HCT116 (cell line): ENCODE measurements at regions not wholly inside any gene's neighbourhood (a gene's known extent, or its start where the extent isn't known, plus 50 kb on each side); places are given as distances from the start of the nearest gene placed in this dataset.

Source experiments
- ATAC-seq: fragments of 200-7000 bp; cut with Tn5 transposase; 2 replicates; pipeline ENCODE4 v1.9.1; 2020; ENCODE audit warnings: mild to moderate bottlenecking, moderate library complexity
- BruUV-seq: library from RNA; stranded (reverse); fragments of 400-500 nt; replicated peaks from 2 replicates; lab custom pipeline; 2021; lab: Mats Ljungman, UMichigan
- CTCF ChIA-PET: fragments of 300-600 bp; sonication (Branson Sonifier 250); formaldehyde crosslinking; loops from one replicate; lab custom pipeline; 2021; ENCODE audit warnings: antibody characterized with exemption; lab: Charles Lee
- POLR2A ChIA-PET: fragments of 300-600, 350-600 bp; sonication (Branson Sonifier 250); formaldehyde crosslinking; loops from one replicate; lab custom pipeline; 2021; ENCODE audit warnings: antibody characterized with exemption; lab: Charles Lee
- RAD21 ChIA-PET, 2 experiments: fragments of 300-600 bp; sonication (Branson Sonifier 250); formaldehyde crosslinking; loops; one replicate each; lab custom pipeline; 2023; ENCODE audit warnings: low total read pairs in 2 of 2; ENCODE audit not compliant: uncharacterized antibody in 2 of 2, unreplicated experiment in 2 of 2, low non-redundant PET in 1 of 2; lab: Charles Lee
- DNase-seq: peaks from one replicate; pipeline ENCODE4 v3.0.0-alpha.2; 2010; ENCODE audit warnings: low read depth, low spot score
- H2AFZ ChIP-seq: fragments of 200-600 bp; shearing (Covaris generic), sonication (generic); 2 replicates; pipeline ENCODE4 v1.6.1; 2017; ENCODE audit warnings: low read depth, mixed run types, mixed read lengths, antibody characterized with exemption, low read length; ENCODE audit not compliant: poor library complexity, severe bottlenecking
- H3K27ac ChIP-seq: 2 replicates; pipeline ENCODE4 v1.5.1; 2012; ENCODE audit warnings: low read depth, low read length
- H3K27me3 ChIP-seq: fragments of 200-600 bp; sonication (generic); 2 replicates; pipeline ENCODE4 v1.6.1; 2016; ENCODE audit warnings: mixed run types, low read length, mixed read lengths; ENCODE audit not compliant: insufficient read depth
- H3K36me3 ChIP-seq, 2 experiments: fragments of 200-500 bp in 1 of 2; fragments of 200-600 bp in 1 of 2; sonication (Bioruptor generic) in 1 of 2; sonication (generic) in 1 of 2; 2 replicates each; pipeline versions ENCODE4 v1.5.1 to v1.6.1; 2014 to 2016; ENCODE audit warnings: low read length in 2 of 2, inconsistent platforms in 1 of 2, mixed read lengths in 1 of 2, mixed run types in 1 of 2; ENCODE audit not compliant: insufficient read depth in 2 of 2, control insufficient read depth in 1 of 2
- H3K4me1 ChIP-seq, 2 experiments: fragments of 200-600 bp in 1 of 2; sonication (generic) in 1 of 2; 2 replicates each; pipeline versions ENCODE4 v1.5.1 to v1.6.1; 2012 to 2017; ENCODE audit warnings: low read length in 2 of 2, inconsistent platforms in 1 of 2, mild to moderate bottlenecking in 1 of 2, mixed read lengths in 1 of 2, mixed run types in 1 of 2, moderate library complexity in 1 of 2; ENCODE audit not compliant: insufficient read depth in 2 of 2, control insufficient read depth in 1 of 2
- H3K4me2 ChIP-seq: fragments of 200-600 bp; sonication (generic); 2 replicates; pipeline ENCODE4 v1.6.1; 2017; ENCODE audit warnings: mixed run types, low read length, mixed read lengths
- H3K4me3 ChIP-seq, 2 experiments: fragments of 200-600 bp in 1 of 2; sonication (generic) in 1 of 2; replicated peaks in 1 of 2; 2 replicates each; pipeline ENCODE4 v1.5.1; 2011 to 2016; ENCODE audit warnings: low read length in 2 of 2, control low read depth in 1 of 2, low read depth in 1 of 2, mild to moderate bottlenecking in 1 of 2, mixed read lengths in 1 of 2, mixed run types in 1 of 2
- H3K79me2 ChIP-seq: fragments of 200-600 bp; sonication (generic); 2 replicates; pipeline ENCODE4 v1.6.1; 2017; ENCODE audit warnings: mild to moderate bottlenecking, mixed run types, low read length, moderate library complexity, mixed read lengths; ENCODE audit not compliant: insufficient read depth
- H3K9ac ChIP-seq: fragments of 200-600 bp; sonication (generic); 2 replicates; pipeline ENCODE4 v1.6.1; 2016; ENCODE audit warnings: low read length, mixed read lengths
- H3K9me2 ChIP-seq: fragments of 200-600 bp; sonication (generic), shearing (Covaris generic); 2 replicates; pipeline ENCODE4 v1.6.1; 2017; ENCODE audit warnings: mixed run types, mild to moderate bottlenecking, moderate library complexity; ENCODE audit not compliant: insufficient read depth
- H3K9me3 ChIP-seq, 2 experiments: fragments of 200-500 bp in 1 of 2; fragments of 200-600 bp in 1 of 2; sonication (Bioruptor generic) in 1 of 2; sonication (generic) in 1 of 2; 2 replicates each; pipeline ENCODE4 v1.6.1; 2014 to 2017; ENCODE audit warnings: low read length in 2 of 2, mixed read lengths in 2 of 2, inconsistent platforms in 1 of 2, low read depth in 1 of 2, mild to moderate bottlenecking in 1 of 2, mixed run types in 1 of 2, moderate library complexity in 1 of 2; ENCODE audit not compliant: control insufficient read depth in 1 of 2, insufficient read depth in 1 of 2
- H4K20me1 ChIP-seq: fragments of 200-600 bp; sonication (generic), shearing (Covaris generic); 2 replicates; pipeline ENCODE4 v1.6.1; 2017; ENCODE audit warnings: mixed run types, mild to moderate bottlenecking, moderate library complexity; ENCODE audit not compliant: insufficient read depth
- CBX3 ChIP-seq: IDR thresholded peaks from 2 replicates; pipeline ENCODE4 v1.6.1; 2012; ENCODE audit warnings: low read depth
- CEBPB ChIP-seq: IDR thresholded peaks from 2 replicates; pipeline ENCODE4 v1.6.1; 2012; ENCODE audit warnings: low read depth
- ELF1 ChIP-seq: IDR thresholded peaks from 2 replicates; pipeline ENCODE4 v1.6.1; 2012; ENCODE audit warnings: low read depth, borderline replicate concordance
- EZH2phosphoT487 ChIP-seq: fragments of 200-600 bp; IDR thresholded peaks from 2 replicates; pipeline ENCODE4 v1.6.1; 2018; ENCODE audit warnings: antibody characterized with exemption, borderline replicate concordance
- FOSL1 ChIP-seq: IDR thresholded peaks from 2 replicates; pipeline ENCODE4 v1.6.1; 2012; ENCODE audit warnings: low read depth
- JUND ChIP-seq: IDR thresholded peaks from 2 replicates; pipeline ENCODE4 v1.6.1; 2012
- RAD21 ChIP-seq: IDR thresholded peaks from 2 replicates; pipeline ENCODE4 v1.6.1; 2012; ENCODE audit warnings: low read depth, mild to moderate bottlenecking
- SIN3A ChIP-seq: IDR thresholded peaks from 2 replicates; pipeline ENCODE4 v1.6.1; 2012; ENCODE audit warnings: low read depth
- SP1 ChIP-seq: IDR thresholded peaks from 2 replicates; pipeline ENCODE4 v1.6.1; 2012; ENCODE audit warnings: low read depth
- SRF ChIP-seq: IDR thresholded peaks from 2 replicates; pipeline ENCODE4 v1.6.1; 2012; ENCODE audit warnings: low read depth
- YY1 ChIP-seq: IDR thresholded peaks from 2 replicates; pipeline ENCODE4 v1.6.1; 2011; ENCODE audit warnings: low read length, low read depth, moderate library complexity, mild to moderate bottlenecking; ENCODE audit not compliant: insufficient replicate concordance; ENCODE audit errors: extremely low read depth
- ZFX ChIP-seq: fragments of 450-650 bp; IDR thresholded peaks from 2 replicates; pipeline ENCODE4 v1.6.1; 2017
- intact Hi-C: fragments of 100-400 bp; cut with micrococcal nuclease; formaldehyde crosslinking; loops from 2 replicates; pipeline ENCODE4 v1.10.0; 2022
- TF ChIP-seq, protein P1 (sequence below): IDR thresholded peaks from 2 replicates; pipeline ENCODE4 v1.6.1; 2011; ENCODE audit warnings: mild to moderate bottlenecking, low read length, moderate library complexity; ENCODE audit not compliant: insufficient replicate concordance; ENCODE audit errors: extremely low read depth
- TF ChIP-seq, protein P2 (sequence below): IDR thresholded peaks from 2 replicates; pipeline ENCODE4 v1.6.1; 2012; ENCODE audit warnings: low read depth
- TF ChIP-seq, protein P3 (sequence below), 3 experiments: fragments of 200-600 bp in 1 of 3; sonication (generic) in 1 of 3; IDR thresholded peaks in 2 of 3; conservative IDR thresholded peaks in 1 of 3; 2 replicates each; pipeline ENCODE4 v1.5.1; 2012 to 2017; ENCODE audit warnings: low read depth in 2 of 3, low read length in 2 of 3, antibody characterized with exemption in 1 of 3, borderline replicate concordance in 1 of 3, control low read depth in 1 of 3, mild to moderate bottlenecking in 1 of 3, mixed read lengths in 1 of 3, mixed run types in 1 of 3, moderate library complexity in 1 of 3; ENCODE audit not compliant: insufficient read depth in 1 of 3
- TF ChIP-seq, protein P4 (sequence below): IDR thresholded peaks from 2 replicates; pipeline ENCODE4 v1.6.1; 2012

DNA sequence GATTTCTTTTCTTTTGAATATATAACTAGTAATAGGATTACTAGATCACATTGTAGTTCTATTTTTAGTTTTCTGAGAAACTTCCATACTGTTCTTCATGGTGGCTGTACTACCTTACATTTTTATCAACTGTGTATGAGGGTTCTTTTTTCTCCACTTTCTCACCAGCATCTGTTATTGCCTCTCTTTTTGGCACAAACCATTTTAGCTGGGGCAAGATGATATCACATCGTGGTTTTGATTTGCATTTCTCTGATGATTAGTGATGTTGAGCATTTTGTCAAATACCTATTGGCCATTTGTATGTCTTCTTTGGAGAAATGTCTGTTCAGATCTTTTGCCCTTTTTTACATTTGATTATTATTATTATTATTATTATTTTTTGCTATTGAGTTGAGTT is 86.1 kb upstream of the TCF21 start:
- Histone ChIP-seq H3K9ac (no peak overlapping the region), H2AFZ (no peak overlapping the region), H3K79me2 (no peaks in the 10 kb centered on the region), H3K36me3 (no peaks in the 10 kb centered on the region), H3K4me1 (no peaks in the 10 kb centered on the region), H3K4me2 (no peak overlapping the region), H3K27me3 (no peaks in the 10 kb centered on the region)
- BruUV-seq = no TSS peak
- ChIA-PET POLR2A (no interaction called here), CTCF (no interaction called here)
- ATAC-seq (no peak), DNase-seq (no peak)
- TF ChIP-seq RAD21 (no peak), SRF (no peak), YY1 (no peak), SP1 (no peak), ZFX (no peak), FOSL1 (no peak), CEBPB (no peak), CBX3 (no peak), ELF1 (no peak), SIN3A (no peak), EZH2phosphoT487 (no peak), JUND (no peak)
- TF ChIP-seq, protein P1, sequence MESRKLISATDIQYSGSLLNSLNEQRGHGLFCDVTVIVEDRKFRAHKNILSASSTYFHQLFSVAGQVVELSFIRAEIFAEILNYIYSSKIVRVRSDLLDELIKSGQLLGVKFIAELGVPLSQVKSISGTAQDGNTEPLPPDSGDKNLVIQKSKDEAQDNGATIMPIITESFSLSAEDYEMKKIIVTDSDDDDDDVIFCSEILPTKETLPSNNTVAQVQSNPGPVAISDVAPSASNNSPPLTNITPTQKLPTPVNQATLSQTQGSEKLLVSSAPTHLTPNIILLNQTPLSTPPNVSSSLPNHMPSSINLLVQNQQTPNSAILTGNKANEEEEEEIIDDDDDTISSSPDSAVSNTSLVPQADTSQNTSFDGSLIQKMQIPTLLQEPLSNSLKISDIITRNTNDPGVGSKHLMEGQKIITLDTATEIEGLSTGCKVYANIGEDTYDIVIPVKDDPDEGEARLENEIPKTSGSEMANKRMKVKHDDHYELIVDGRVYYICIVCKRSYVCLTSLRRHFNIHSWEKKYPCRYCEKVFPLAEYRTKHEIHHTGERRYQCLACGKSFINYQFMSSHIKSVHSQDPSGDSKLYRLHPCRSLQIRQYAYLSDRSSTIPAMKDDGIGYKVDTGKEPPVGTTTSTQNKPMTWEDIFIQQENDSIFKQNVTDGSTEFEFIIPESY = no peak
- TF ChIP-seq, protein P2, sequence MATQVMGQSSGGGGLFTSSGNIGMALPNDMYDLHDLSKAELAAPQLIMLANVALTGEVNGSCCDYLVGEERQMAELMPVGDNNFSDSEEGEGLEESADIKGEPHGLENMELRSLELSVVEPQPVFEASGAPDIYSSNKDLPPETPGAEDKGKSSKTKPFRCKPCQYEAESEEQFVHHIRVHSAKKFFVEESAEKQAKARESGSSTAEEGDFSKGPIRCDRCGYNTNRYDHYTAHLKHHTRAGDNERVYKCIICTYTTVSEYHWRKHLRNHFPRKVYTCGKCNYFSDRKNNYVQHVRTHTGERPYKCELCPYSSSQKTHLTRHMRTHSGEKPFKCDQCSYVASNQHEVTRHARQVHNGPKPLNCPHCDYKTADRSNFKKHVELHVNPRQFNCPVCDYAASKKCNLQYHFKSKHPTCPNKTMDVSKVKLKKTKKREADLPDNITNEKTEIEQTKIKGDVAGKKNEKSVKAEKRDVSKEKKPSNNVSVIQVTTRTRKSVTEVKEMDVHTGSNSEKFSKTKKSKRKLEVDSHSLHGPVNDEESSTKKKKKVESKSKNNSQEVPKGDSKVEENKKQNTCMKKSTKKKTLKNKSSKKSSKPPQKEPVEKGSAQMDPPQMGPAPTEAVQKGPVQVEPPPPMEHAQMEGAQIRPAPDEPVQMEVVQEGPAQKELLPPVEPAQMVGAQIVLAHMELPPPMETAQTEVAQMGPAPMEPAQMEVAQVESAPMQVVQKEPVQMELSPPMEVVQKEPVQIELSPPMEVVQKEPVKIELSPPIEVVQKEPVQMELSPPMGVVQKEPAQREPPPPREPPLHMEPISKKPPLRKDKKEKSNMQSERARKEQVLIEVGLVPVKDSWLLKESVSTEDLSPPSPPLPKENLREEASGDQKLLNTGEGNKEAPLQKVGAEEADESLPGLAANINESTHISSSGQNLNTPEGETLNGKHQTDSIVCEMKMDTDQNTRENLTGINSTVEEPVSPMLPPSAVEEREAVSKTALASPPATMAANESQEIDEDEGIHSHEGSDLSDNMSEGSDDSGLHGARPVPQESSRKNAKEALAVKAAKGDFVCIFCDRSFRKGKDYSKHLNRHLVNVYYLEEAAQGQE = no peak
- TF ChIP-seq, protein P3, sequence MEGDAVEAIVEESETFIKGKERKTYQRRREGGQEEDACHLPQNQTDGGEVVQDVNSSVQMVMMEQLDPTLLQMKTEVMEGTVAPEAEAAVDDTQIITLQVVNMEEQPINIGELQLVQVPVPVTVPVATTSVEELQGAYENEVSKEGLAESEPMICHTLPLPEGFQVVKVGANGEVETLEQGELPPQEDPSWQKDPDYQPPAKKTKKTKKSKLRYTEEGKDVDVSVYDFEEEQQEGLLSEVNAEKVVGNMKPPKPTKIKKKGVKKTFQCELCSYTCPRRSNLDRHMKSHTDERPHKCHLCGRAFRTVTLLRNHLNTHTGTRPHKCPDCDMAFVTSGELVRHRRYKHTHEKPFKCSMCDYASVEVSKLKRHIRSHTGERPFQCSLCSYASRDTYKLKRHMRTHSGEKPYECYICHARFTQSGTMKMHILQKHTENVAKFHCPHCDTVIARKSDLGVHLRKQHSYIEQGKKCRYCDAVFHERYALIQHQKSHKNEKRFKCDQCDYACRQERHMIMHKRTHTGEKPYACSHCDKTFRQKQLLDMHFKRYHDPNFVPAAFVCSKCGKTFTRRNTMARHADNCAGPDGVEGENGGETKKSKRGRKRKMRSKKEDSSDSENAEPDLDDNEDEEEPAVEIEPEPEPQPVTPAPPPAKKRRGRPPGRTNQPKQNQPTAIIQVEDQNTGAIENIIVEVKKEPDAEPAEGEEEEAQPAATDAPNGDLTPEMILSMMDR (IDR thresholded peaks at IDR 0.05 in 2 of 3, conservative IDR thresholded peaks at IDR 0.05 in 1 of 3; ENCODE audit: borderline replicate concordance in 1 of 3, insufficient read depth in 1 of 3, low read depth in 2 of 3, low read length in 2 of 3) = no peak
- TF ChIP-seq, protein P4, sequence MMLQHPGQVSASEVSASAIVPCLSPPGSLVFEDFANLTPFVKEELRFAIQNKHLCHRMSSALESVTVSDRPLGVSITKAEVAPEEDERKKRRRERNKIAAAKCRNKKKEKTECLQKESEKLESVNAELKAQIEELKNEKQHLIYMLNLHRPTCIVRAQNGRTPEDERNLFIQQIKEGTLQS = no peak
- TF ChIP-seq, all 23 proteins: peak for 0
- Histone ChIP-seq H3K27ac (no peak overlapping the region), H3K9me2 (no peaks in the 10 kb centered on the region), H3K9me3 (no peaks in the 10 kb centered on the region), H4K20me1 (no peaks in the 10 kb centered on the region), H3K4me3 (no peak overlapping the region)
- intact Hi-C loops = no loop called here
- RAD21 ChIA-PET = no interaction called here
